H9 (cell line): ENCODE measurements at regions not wholly inside any gene's neighbourhood (a gene's known extent, or its start where the extent isn't known, plus 50 kb on each side); places are given as distances from the start of the nearest gene placed in this dataset.

Experiments used
- DNase-seq: peaks from one replicate; pipeline ENCODE4 v3.0.0-alpha.2; 2017
- H2AFZ ChIP-seq: one replicate; pipeline ENCODE4 v1.6.1; 2013; ENCODE audit warnings: mild to moderate bottlenecking, low read length, control low read depth, moderate library complexity
- H2AK5ac ChIP-seq: 2 replicates; pipeline ENCODE4 v1.6.1; 2013; ENCODE audit warnings: low read length, control low read depth, mixed read lengths; ENCODE audit not compliant: insufficient read length
- H2BK120ac ChIP-seq: one replicate; pipeline ENCODE4 v1.6.1; 2013; ENCODE audit warnings: low read depth, mild to moderate bottlenecking, low read length, control low read depth, inconsistent platforms; ENCODE audit not compliant: poor library complexity, severe bottlenecking
- H2BK12ac ChIP-seq: 2 replicates; pipeline ENCODE4 v1.6.1; 2013; ENCODE audit warnings: low read length, control low read depth, mixed read lengths, low read depth; ENCODE audit not compliant: insufficient read length
- H2BK15ac ChIP-seq: 2 replicates; pipeline ENCODE4 v1.6.1; 2013; ENCODE audit warnings: low read depth, low read length, control low read depth
- H2BK20ac ChIP-seq: one replicate; pipeline ENCODE4 v1.6.1; 2013; ENCODE audit warnings: low read depth, mild to moderate bottlenecking, low read length, control low read depth, inconsistent platforms; ENCODE audit not compliant: poor library complexity, severe bottlenecking
- H2BK5ac ChIP-seq: 2 replicates; pipeline ENCODE4 v1.6.1; 2013; ENCODE audit warnings: low read length, control low read depth, mixed read lengths; ENCODE audit not compliant: insufficient read length
- H3K14ac ChIP-seq: 2 replicates; pipeline ENCODE4 v1.6.1; 2013; ENCODE audit warnings: low read length, control low read depth; ENCODE audit not compliant: insufficient read depth
- H3K18ac ChIP-seq: 2 replicates; pipeline ENCODE4 v1.6.1; 2013; ENCODE audit warnings: low read depth, mild to moderate bottlenecking, mixed read lengths, low read length, control low read depth; ENCODE audit not compliant: insufficient read length
- H3K23ac ChIP-seq: 2 replicates; pipeline ENCODE4 v1.6.1; 2013; ENCODE audit warnings: low read length, control low read depth, mixed read lengths, low read depth; ENCODE audit not compliant: insufficient read length
- H3K23me2 ChIP-seq: 2 replicates; pipeline ENCODE4 v1.6.1; 2013; ENCODE audit warnings: low read depth, mild to moderate bottlenecking, mixed read lengths, low read length, control low read depth; ENCODE audit not compliant: insufficient read length, poor library complexity, severe bottlenecking
- H3K27ac ChIP-seq: 2 replicates; pipeline ENCODE4 v1.5.1; 2013; ENCODE audit warnings: low read length, control low read depth, mixed read lengths, low read depth; ENCODE audit not compliant: insufficient read length
- H3K27me3 ChIP-seq: 2 replicates; pipeline ENCODE4 v1.6.1; 2013; ENCODE audit warnings: low read length, control low read depth, inconsistent platforms; ENCODE audit not compliant: insufficient read depth
- H3K4ac ChIP-seq: 2 replicates; pipeline ENCODE4 v1.6.1; 2013; ENCODE audit warnings: low read depth, mild to moderate bottlenecking, control low read depth, inconsistent platforms, low read length, moderate library complexity
- H3K4me1 ChIP-seq: 2 replicates; pipeline ENCODE4 v1.6.1; 2013; ENCODE audit warnings: low read length, control low read depth, inconsistent platforms; ENCODE audit not compliant: insufficient read depth
- H3K4me2 ChIP-seq: 2 replicates; pipeline ENCODE4 v1.6.1; 2013; ENCODE audit warnings: low read length, control low read depth, mixed read lengths; ENCODE audit not compliant: insufficient read length, insufficient read depth
- H3K56ac ChIP-seq: 2 replicates; pipeline ENCODE4 v1.6.1; 2013; ENCODE audit warnings: low read depth, mild to moderate bottlenecking, mixed read lengths, low read length, control low read depth; ENCODE audit not compliant: insufficient read length
- H3K79me1 ChIP-seq: 2 replicates; pipeline ENCODE4 v1.6.1; 2013; ENCODE audit warnings: low read depth, mild to moderate bottlenecking, moderate library complexity, low read length, control low read depth, inconsistent platforms; ENCODE audit not compliant: insufficient read depth, poor library complexity, severe bottlenecking
- H3K79me2 ChIP-seq: 2 replicates; pipeline ENCODE4 v1.6.1; 2013; ENCODE audit warnings: low read length, control low read depth, inconsistent platforms; ENCODE audit not compliant: insufficient read depth
- H3K9ac ChIP-seq: 2 replicates; pipeline ENCODE4 v1.6.1; 2013; ENCODE audit warnings: low read length, control low read depth, mixed read lengths; ENCODE audit not compliant: insufficient read length; ENCODE audit errors: extremely low read depth
- H3K9me3 ChIP-seq: one replicate; pipeline ENCODE4 v1.6.1; 2013; ENCODE audit warnings: low read depth, low read length, inconsistent platforms; ENCODE audit not compliant: control insufficient read depth
- H3T11ph ChIP-seq: one replicate; pipeline ENCODE4 v1.6.1; 2013; ENCODE audit warnings: mild to moderate bottlenecking, low read length, control low read depth, inconsistent platforms
- H4K20me1 ChIP-seq: one replicate; pipeline ENCODE4 v1.6.1; 2013; ENCODE audit not compliant: control insufficient read depth, insufficient read length, insufficient read depth
- H4K5ac ChIP-seq: 2 replicates; pipeline ENCODE4 v1.6.1; 2013; ENCODE audit warnings: low read depth, mild to moderate bottlenecking, mixed read lengths, low read length, control low read depth; ENCODE audit not compliant: insufficient read length
- H4K8ac ChIP-seq: replicated peaks from 2 replicates; pipeline ENCODE4 v1.6.1; 2013; ENCODE audit warnings: low read length, control low read depth, mixed read lengths, low read depth; ENCODE audit not compliant: insufficient read length
- H4K91ac ChIP-seq: 2 replicates; pipeline ENCODE4 v1.6.1; 2013; ENCODE audit warnings: low read depth, mild to moderate bottlenecking, moderate library complexity, mixed read lengths, low read length, control low read depth; ENCODE audit not compliant: insufficient read length
- H3K27ac Mint-ChIP-seq, 3 experiments: 2 replicates in 2 of 3; 3 replicates in 1 of 3; pipeline ENCODE4 v1.8.0; 2020 to 2021; ENCODE audit warnings: mixed read lengths in 3 of 3, mild to moderate bottlenecking in 1 of 3, moderate library complexity in 1 of 3
- H3K27me3 Mint-ChIP-seq: 2 replicates; pipeline ENCODE4 v1.8.0; 2021; ENCODE audit warnings: low read depth, mild to moderate bottlenecking, moderate library complexity, mixed read lengths
- H3K36me3 Mint-ChIP-seq, 3 experiments: 2 replicates in 2 of 3; 3 replicates in 1 of 3; pipeline ENCODE4 v1.8.0; 2020 to 2021; ENCODE audit warnings: low read depth in 3 of 3, mixed read lengths in 3 of 3; ENCODE audit not compliant: insufficient read depth in 1 of 3
- H3K4me1 Mint-ChIP-seq, 2 experiments: 2 replicates each; pipeline ENCODE4 v1.8.0; 2020; ENCODE audit warnings: mixed read lengths in 2 of 2
- H3K4me3 Mint-ChIP-seq, 2 experiments: 2 replicates in 1 of 2; 3 replicates in 1 of 2; pipeline ENCODE4 v1.8.0; 2020 to 2021; ENCODE audit warnings: mild to moderate bottlenecking in 2 of 2, mixed read lengths in 2 of 2, moderate library complexity in 1 of 2
- H3K9me3 Mint-ChIP-seq, 2 experiments: 2 replicates in 1 of 2; 3 replicates in 1 of 2; pipeline ENCODE4 v1.8.0; 2020; ENCODE audit warnings: mild to moderate bottlenecking in 2 of 2, mixed read lengths in 2 of 2, moderate library complexity in 1 of 2
- WGBS: extraction: QIAGEN DNeasy Blood & Tissue Kit; methylation state at CpG from one replicate; pipeline ENCODE4 v1.1.7; 2013; ENCODE audit warnings: missing lambda C conversion rate, low lambda C conversion rate, mixed read lengths; ENCODE audit not compliant: insufficient read length; ENCODE audit errors: extremely low coverage; 5-methylcytosine and 5-hydroxymethylcytosine counted together
- TF ChIP-seq, protein P1 (sequence below): fragments of 200-600 bp; sonication (generic); conservative IDR thresholded peaks from 3 replicates; pipeline ENCODE4 v1.8.0; 2021; ENCODE audit warnings: antibody characterized with exemption, mild to moderate bottlenecking

GRCh38 chr20:24790746-24791283, 158.3 kb upstream of the CST7 start:
- Histone ChIP-seq H4K8ac (no peak overlapping the region), H2AFZ (no peak overlapping the region), H4K91ac (no peak overlapping the region), H3K23me2 (no peaks in the 10 kb centered on the region), H2BK12ac (no peak overlapping the region), H3K18ac (no peak overlapping the region), H3K27ac (no peak overlapping the region), H4K20me1 (no peaks in the 10 kb centered on the region), H3K79me2 (no peaks in the 10 kb centered on the region), H3K14ac (no peak overlapping the region), H3K4ac (no peak overlapping the region), H3K79me1 (no peaks in the 10 kb centered on the region), H3K4me1 (no peaks in the 10 kb centered on the region), H3K27me3 (no peaks in the 10 kb centered on the region), H2BK120ac (no peak overlapping the region), H3K56ac (no peak overlapping the region), H2BK5ac (no peak overlapping the region), H2AK5ac (no peak overlapping the region), H2BK15ac (no peak overlapping the region), H3K23ac (no peak overlapping the region), H3T11ph (no peak overlapping the region), H4K5ac (no peak overlapping the region), H3K9me3 (no peaks in the 10 kb centered on the region), H3K9ac (no peak overlapping the region), H3K4me2 (no peak overlapping the region), H2BK20ac (no peak overlapping the region)
- H3K9me3 Mint-ChIP-seq, result no peaks in the 10 kb centered on the region; a peak in 1 of 5 replicates
- peaks cover 13 to 15% of the 10 kb centered on the region in 2 experiments for H3K4me1 Mint-ChIP-seq
- H3K27ac Mint-ChIP-seq, result no peak overlapping the region
- H3K27me3 Mint-ChIP-seq, result peaks cover 10% of the 10 kb centered on the region
- peak; percentile 42 for DNase-seq
- H3K4me3 Mint-ChIP-seq, result no peak overlapping the region
- no peaks in the 10 kb centered on the region; a peak in 1 of 7 replicates for H3K36me3 Mint-ChIP-seq
- TF ChIP-seq, protein P1, sequence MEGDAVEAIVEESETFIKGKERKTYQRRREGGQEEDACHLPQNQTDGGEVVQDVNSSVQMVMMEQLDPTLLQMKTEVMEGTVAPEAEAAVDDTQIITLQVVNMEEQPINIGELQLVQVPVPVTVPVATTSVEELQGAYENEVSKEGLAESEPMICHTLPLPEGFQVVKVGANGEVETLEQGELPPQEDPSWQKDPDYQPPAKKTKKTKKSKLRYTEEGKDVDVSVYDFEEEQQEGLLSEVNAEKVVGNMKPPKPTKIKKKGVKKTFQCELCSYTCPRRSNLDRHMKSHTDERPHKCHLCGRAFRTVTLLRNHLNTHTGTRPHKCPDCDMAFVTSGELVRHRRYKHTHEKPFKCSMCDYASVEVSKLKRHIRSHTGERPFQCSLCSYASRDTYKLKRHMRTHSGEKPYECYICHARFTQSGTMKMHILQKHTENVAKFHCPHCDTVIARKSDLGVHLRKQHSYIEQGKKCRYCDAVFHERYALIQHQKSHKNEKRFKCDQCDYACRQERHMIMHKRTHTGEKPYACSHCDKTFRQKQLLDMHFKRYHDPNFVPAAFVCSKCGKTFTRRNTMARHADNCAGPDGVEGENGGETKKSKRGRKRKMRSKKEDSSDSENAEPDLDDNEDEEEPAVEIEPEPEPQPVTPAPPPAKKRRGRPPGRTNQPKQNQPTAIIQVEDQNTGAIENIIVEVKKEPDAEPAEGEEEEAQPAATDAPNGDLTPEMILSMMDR, result peak; percentile 34; the same call in 1 of the 3 replicates
- no CpG with 5 or more reads among the region's 13 CpGs for WGBS
